ENCODE measurements at regions not wholly inside any gene's neighbourhood (a gene's known extent, or its start where the extent isn't known, plus 50 kb on each side); places are given as distances from the start of the nearest gene placed in this dataset.
A peak's percentile ranks its signal among the peaks of the same experiment; 100 is the strongest.

- DNase-seq (ENCODE audit: low spot score): no peak
These were observed 170.5 kb downstream of the AREG start for GRCh38 chr4:74615411-74615810.

GRCh38 chr4:74618166-74618565 lies 173.2 kb downstream of the AREG start:
- no peak for DNase-seq (ENCODE audit: low spot score)

GRCh38 chr4:74618659-74619058 lies 173.7 kb downstream of the AREG start:
- DNase-seq (ENCODE audit: low spot score): no peak

- no peak for DNase-seq (ENCODE audit: low spot score)
These were observed 174.2 kb downstream of the BTC start for GRCh38 chr4:74619931-74620702.

- no peak for DNase-seq (ENCODE audit: low spot score)
These were observed 172.7 kb downstream of the BTC start for GRCh38 chr4:74621616-74622015.

GRCh38 chr4:74623041-74623440 lies 171.3 kb downstream of the BTC start:
- peak; percentile 8 for DNase-seq (ENCODE audit: low spot score)

- DNase-seq (ENCODE audit: low spot score): no peak
These were observed 169.8 kb downstream of the BTC start for GRCh38 chr4:74624351-74625151.

GRCh38 chr4:74625981-74626380 lies 168.3 kb downstream of the BTC start:
- no peak for DNase-seq (ENCODE audit: low spot score)

GRCh38 chr4:74627093-74627492 lies 167.2 kb downstream of the BTC start:
- no peak for DNase-seq (ENCODE audit: low spot score)

- no peak for DNase-seq (ENCODE audit: low spot score)
These were observed 166.8 kb downstream of the BTC start for GRCh38 chr4:74627504-74627903.

GRCh38 chr4:74628852-74629620 lies 165.3 kb downstream of the BTC start:
- no peak for DNase-seq (ENCODE audit: low spot score)

GRCh38 chr4:74630551-74630950 lies 163.8 kb downstream of the BTC start:
- no peak for DNase-seq (ENCODE audit: low spot score)

- DNase-seq (ENCODE audit: low spot score): no peak
These were observed 163.0 kb downstream of the BTC start for GRCh38 chr4:74631338-74631737.

GRCh38 chr4:74631988-74632387 lies 162.3 kb downstream of the BTC start:
- no peak for DNase-seq (ENCODE audit: low spot score)

GRCh38 chr4:74632634-74633033 lies 161.7 kb downstream of the BTC start:
- DNase-seq (ENCODE audit: low spot score): no peak

GRCh38 chr4:74635074-74635473 lies 159.2 kb downstream of the BTC start:
- DNase-seq (ENCODE audit: low spot score): no peak

- DNase-seq (ENCODE audit: low spot score): no peak
These were observed 158.7 kb downstream of the BTC start for GRCh38 chr4:74635490-74636123.

- DNase-seq (ENCODE audit: low spot score): no peak
These were observed 156.3 kb downstream of the BTC start for GRCh38 chr4:74638001-74638400.

- no peak for DNase-seq (ENCODE audit: low spot score)
These were observed 155.6 kb downstream of the BTC start for GRCh38 chr4:74638689-74639088.

GRCh38 chr4:74640111-74640903 lies 154.0 kb downstream of the BTC start:
- DNase-seq (ENCODE audit: low spot score): no peak

- DNase-seq (ENCODE audit: low spot score): no peak
These were observed 152.3 kb downstream of the BTC start for GRCh38 chr4:74642006-74642405.

All from cerebellar cortex (tissue), 1 donor.